ENCODE measurements at regions not wholly inside any gene's neighbourhood (a gene's known extent, or its start where the extent isn't known, plus 50 kb on each side); places are given as distances from the start of the nearest gene placed in this dataset.
A peak's percentile ranks its signal among the peaks of the same experiment; 100 is the strongest.

DNA sequence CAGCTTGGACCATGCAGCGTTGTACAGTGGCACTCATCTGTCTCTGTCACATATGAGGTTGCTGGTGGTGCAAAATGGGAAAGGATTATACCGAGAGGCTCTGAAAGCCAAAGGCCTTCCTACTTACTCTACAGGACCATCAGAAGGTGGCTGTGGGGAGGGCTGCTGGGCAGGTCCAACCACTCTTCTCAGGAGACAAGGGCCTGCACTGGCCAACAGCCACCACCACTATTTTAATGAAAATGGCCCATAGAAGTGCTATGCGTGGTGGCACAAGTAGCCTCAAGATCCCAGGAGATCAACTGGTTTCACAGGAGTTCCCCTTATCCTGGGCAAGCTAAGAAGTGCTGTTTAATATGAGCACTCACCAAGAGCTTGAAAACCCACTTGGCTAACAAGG is 52.3 kb downstream of the MRPL57 start:
- WGBS, result 97% methylated on average over 3 of the region's 3 CpGs
- H3K27ac ChIP-seq (ENCODE audit: low read depth), result no peak overlapping the region
- H3K4me1 ChIP-seq (ENCODE audit: insufficient read depth), result no peaks in the 10 kb centered on the region
- DNase-seq (ENCODE audit: extremely low spot score), result no peak
- no peaks in the 10 kb centered on the region for H3K36me3 ChIP-seq (ENCODE audit: insufficient read depth)
- no peak overlapping the region for H3K4me3 ChIP-seq (ENCODE audit: low read depth, low read length)

DNA sequence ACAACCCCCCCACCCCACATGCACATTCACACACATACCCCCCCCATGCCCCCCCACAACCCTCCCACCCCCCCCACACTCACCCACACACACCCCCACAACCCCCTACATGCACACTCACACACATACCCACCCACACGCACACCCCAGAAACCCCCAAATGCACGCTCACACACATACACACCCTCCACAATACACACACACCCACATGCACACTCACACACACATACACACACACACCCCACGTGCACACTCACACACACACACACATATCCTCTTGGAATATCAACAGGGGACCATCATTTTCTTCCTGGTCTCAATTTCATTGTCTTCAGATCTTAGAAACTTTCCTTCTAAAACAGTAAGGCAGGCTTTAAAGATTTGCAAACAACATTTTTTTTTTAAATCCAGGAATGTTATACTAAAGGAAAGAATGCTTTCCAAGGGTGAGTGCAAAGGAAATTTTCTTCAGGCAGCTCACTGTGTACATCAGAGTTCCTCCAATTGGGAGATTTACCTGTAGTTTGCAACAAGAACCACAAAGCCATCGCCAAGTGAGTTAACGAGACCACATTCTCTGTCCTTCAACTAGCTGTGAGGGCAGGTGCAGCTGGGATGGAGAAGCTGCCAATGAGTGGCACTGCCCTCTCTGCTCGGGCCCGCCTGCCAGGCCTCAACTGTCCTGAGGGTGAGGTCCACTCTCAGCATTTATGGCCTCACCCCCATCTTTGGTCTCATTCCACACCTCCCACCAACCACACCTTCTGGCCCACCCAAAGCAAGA is 53.0 kb downstream of the MRPL57 start:
- H3K36me3 ChIP-seq (ENCODE audit: insufficient read depth), result no peaks in the 10 kb centered on the region
- WGBS, result 92% methylated on average over 7 of the region's 7 CpGs
- no peak for DNase-seq (ENCODE audit: extremely low spot score)

DNA sequence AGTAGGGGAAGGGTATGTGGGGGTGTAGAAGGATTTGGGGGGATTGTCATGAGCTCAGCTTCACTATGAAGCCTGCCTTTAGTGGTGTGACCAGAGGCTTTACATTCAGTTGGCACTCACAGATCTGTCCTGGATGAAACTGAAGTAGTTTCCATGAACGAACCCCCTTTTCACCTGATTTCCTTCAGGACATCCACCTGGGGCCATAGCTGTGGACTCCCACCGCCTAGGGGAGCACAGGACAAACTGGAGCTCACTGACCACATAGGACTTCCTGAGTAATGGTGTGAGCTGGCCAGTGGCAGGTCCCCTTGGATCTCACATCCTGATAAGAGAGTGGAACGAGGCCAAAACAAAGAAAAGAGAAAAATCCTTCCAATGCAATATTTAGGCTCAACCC is 54.1 kb downstream of the MRPL57 start:
- H3K36me3 ChIP-seq (ENCODE audit: insufficient read depth), result no peaks in the 10 kb centered on the region
- DNase-seq (ENCODE audit: extremely low spot score), result no peak
- no peak overlapping the region for H3K4me3 ChIP-seq (ENCODE audit: low read depth, low read length)
- no peaks in the 10 kb centered on the region for H3K4me1 ChIP-seq (ENCODE audit: insufficient read depth)
- WGBS, result 74% methylated on average over 3 of the region's 3 CpGs
- no peak overlapping the region for H3K27ac ChIP-seq (ENCODE audit: low read depth)

More for the DNA sequence above, 53.0 kb downstream of the MRPL57 start:
- H3K4me3 ChIP-seq (ENCODE audit: low read depth, low read length), result no peak overlapping the region
- H3K27ac ChIP-seq (ENCODE audit: low read depth), result no peak overlapping the region
- no peaks in the 10 kb centered on the region for H3K4me1 ChIP-seq (ENCODE audit: insufficient read depth)

DNA sequence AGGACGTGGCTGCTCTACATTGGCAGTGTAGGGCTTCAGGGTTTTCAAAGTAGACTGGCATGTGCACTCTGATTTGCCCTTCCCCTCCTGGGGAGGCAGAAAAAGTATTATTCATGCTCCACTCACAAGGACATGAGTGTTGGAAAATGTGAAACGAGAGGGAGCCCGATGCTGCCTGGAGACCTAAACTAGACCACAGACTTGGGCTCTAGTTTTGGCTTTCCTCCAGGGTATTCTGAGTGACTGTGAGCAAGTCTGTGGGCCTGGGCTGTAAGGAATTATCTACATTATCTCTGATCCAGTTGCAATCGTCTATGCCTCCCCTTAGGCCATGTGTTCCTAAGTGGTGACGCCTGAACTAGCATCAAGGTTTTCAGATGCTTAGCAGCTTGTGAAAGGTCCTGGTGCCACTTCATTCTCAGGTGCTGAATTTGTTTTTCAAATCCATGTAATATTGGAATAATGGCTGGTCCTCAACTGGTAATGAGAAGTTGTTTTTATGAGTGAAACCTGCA is 55.0 kb downstream of the MRPL57 start:
- no peak overlapping the region for H3K27ac ChIP-seq (ENCODE audit: low read depth)
- no peak for DNase-seq (ENCODE audit: extremely low spot score)
- 67% methylated on average over 5 of the region's 5 CpGs for WGBS

DNA sequence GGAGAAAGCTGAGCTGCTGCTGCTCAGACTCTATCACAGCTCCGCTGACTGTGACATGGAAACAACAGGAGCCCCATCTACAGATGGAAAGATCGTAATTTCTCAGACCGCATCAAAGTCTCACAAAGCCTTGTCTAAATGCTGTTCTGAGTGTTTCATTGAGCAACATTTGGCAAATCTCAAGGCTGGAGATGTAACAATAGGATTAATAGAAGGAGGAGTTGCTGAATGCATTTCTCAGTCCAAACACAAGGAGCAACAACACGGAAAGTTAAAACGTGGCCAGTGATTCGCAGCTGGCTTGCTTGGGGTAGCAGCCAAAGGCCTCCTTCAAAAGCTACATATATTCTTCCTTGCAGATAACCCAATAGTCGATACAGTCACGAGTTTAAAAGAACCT is 55.7 kb downstream of the MRPL57 start:
- WGBS, result 44% methylated on average over 8 of the region's 8 CpGs
- Histone ChIP-seq H3K4me3 (ENCODE audit: low read depth, low read length) (no peak overlapping the region), H3K36me3 (ENCODE audit: insufficient read depth) (no peaks in the 10 kb centered on the region), H3K4me1 (ENCODE audit: insufficient read depth) (no peaks in the 10 kb centered on the region), H3K27ac (ENCODE audit: low read depth) (no peak overlapping the region)
- DNase-seq (ENCODE audit: extremely low spot score), result no peak

More for the DNA sequence above, 55.0 kb downstream of the MRPL57 start:
- Histone ChIP-seq H3K4me3 (ENCODE audit: low read depth, low read length) (no peak overlapping the region), H3K36me3 (ENCODE audit: insufficient read depth) (no peaks in the 10 kb centered on the region), H3K4me1 (ENCODE audit: insufficient read depth) (no peaks in the 10 kb centered on the region)

DNA sequence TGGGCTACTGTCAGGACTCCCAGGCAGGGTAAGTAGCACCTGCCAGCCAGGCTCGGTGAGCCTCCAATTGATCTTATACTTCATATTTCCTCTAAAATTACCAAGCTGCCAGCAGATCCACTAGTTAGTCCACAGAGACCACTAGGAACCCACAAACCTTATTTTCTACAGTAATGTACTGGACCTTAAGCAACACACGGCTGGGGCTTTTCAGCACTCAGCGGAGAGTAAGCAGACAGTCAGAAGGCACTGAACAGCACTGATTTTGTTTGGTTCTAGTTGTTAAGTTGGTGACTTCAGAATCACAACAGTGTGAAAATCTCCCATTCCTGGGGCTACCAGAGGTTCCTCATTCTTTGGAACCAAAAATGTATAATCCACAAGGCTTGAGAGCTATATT is 56.1 kb downstream of the MRPL57 start:
- H3K4me1 ChIP-seq (ENCODE audit: insufficient read depth), result no peaks in the 10 kb centered on the region
- H3K4me3 ChIP-seq (ENCODE audit: low read depth, low read length), result no peak overlapping the region
- H3K27ac ChIP-seq (ENCODE audit: low read depth), result no peak overlapping the region
- WGBS, result 43% methylated on average over 3 of the region's 3 CpGs
- H3K36me3 ChIP-seq (ENCODE audit: insufficient read depth), result no peaks in the 10 kb centered on the region
- no peak for DNase-seq (ENCODE audit: extremely low spot score)

DNA sequence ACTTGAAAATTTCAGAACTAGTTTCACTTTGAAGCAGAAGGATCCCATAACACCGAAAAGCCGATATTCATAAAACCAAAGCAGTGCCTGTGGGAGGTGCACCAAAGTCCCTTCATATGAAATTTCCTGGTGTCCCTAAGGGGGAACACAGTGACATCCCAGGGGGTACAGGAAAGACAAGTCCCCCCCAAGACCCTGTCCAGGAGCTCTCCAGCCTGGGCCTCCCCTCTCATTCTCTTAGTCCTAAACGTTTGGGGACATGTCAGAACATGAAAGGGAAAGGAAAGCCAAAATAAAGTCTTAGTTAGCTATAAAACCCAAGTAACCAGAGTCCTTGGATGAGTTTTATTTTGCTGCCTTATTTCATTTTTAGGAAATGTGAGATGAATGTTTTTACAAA is 56.6 kb downstream of the MRPL57 start:
- Histone ChIP-seq H3K36me3 (ENCODE audit: insufficient read depth) (no peaks in the 10 kb centered on the region), H3K4me3 (ENCODE audit: low read depth, low read length) (no peak overlapping the region), H3K27ac (ENCODE audit: low read depth) (no peak overlapping the region), H3K4me1 (ENCODE audit: insufficient read depth) (no peaks in the 10 kb centered on the region)
- 52% methylated on average over 3 of the region's 3 CpGs for WGBS
- no peak for DNase-seq (ENCODE audit: extremely low spot score)

DNA sequence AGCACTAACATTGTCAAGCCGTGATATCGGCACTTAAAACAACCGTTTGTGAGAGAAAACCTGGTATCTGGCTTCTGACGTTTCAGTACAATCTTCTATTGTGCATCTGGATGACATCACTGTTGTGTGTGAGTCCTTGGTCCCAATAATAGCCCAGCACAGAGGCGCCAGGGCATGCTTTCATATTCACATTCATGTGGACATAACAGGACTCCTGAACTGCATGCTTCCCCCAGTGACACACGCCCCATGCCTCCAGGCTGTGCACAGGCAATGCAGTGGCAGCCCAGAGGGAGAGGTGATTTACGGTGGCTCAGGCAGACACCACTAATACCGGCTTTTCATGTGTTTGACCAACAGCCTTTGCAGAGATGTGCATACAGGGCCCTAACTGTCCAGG is 58.1 kb downstream of the MRPL57 start:
- Histone ChIP-seq H3K4me1 (ENCODE audit: insufficient read depth) (no peaks in the 10 kb centered on the region), H3K4me3 (ENCODE audit: low read depth, low read length) (no peak overlapping the region), H3K36me3 (ENCODE audit: insufficient read depth) (no peaks in the 10 kb centered on the region), H3K27ac (ENCODE audit: low read depth) (no peak overlapping the region)
- WGBS, result 23% methylated on average over 8 of the region's 8 CpGs
- peak; percentile 17 for DNase-seq (ENCODE audit: extremely low spot score)

DNA sequence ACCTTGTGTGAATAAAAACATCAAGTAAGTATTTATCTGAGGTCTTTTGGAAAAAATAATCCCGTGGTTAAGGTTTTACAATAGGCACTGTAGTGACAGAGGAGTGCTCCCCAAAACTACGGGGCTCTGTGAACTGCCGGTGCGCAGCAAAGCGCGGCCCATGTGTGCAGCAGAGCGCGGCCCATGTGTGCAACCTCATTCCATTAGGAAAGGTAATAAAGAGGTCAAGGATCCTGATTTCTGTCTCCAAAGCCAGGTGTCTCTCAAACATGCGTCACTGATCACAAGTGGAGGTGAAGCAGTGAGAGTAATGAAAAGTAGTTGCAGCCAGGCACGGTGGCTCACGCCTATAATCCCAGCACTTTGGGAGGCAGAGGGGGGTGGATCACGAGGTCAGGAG is 58.7 kb downstream of the MRPL57 start:
- H3K36me3 ChIP-seq (ENCODE audit: insufficient read depth), result no peaks in the 10 kb centered on the region
- WGBS, result 77% methylated on average over 12 of the region's 12 CpGs
- no peak overlapping the region for H3K4me3 ChIP-seq (ENCODE audit: low read depth, low read length)
- no peaks in the 10 kb centered on the region for H3K4me1 ChIP-seq (ENCODE audit: insufficient read depth)
- no peak overlapping the region for H3K27ac ChIP-seq (ENCODE audit: low read depth)
- no peak for DNase-seq (ENCODE audit: extremely low spot score)

DNA sequence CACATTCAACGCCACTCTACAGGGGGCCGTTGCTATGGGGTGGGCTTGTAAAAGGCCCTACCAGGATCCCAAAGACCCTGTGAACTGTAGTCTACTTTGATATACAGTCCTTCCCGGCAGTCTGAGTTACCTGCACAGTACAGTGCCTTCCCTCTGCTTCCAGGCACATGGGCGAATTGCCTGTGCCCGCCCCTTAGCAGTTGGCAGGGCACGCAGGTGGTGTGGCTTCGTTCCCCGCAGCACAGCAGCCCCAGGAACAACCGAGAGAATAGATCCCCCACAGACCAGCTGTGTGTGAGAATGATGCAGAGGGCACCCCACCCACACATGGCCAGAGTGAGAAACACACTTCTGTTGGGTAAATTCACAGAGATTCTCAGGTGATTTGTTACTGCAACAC is 60.6 kb downstream of the MRPL57 start:
- Histone ChIP-seq H3K4me1 (ENCODE audit: insufficient read depth) (no peaks in the 10 kb centered on the region), H3K27ac (ENCODE audit: low read depth) (no peak overlapping the region), H3K4me3 (ENCODE audit: low read depth, low read length) (no peak overlapping the region), H3K36me3 (ENCODE audit: insufficient read depth) (no peaks in the 10 kb centered on the region)
- whole genome bisulfite sequencing, result 77% methylated on average over 9 of the region's 9 CpGs
- DNase-seq (ENCODE audit: extremely low spot score), result no peak

DNA sequence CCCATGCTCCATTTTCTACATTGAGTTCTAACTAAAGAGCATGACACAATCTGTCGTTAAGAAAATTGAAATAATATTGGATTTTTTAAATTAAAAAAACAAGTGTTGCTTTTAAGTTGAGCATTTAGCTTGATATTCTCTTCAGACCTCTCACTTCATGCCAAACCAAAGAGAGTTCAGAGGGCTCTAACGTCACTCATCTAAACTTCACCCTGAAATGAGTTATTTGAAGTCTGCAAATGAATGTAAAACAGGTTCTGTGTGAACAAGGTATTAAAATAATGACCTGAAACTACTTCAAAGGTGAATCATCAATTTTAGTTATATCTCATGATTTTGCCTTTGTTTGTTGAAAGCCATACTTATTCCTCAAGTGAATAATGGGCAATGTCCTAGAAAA is 61.8 kb downstream of the MRPL57 start:
- Histone ChIP-seq H3K36me3 (ENCODE audit: insufficient read depth) (no peaks in the 10 kb centered on the region), H3K4me1 (ENCODE audit: insufficient read depth) (no peaks in the 10 kb centered on the region), H3K4me3 (ENCODE audit: low read depth, low read length) (no peak overlapping the region), H3K27ac (ENCODE audit: low read depth) (no peak overlapping the region)
- WGBS, result 44% methylated on average over 2 of the region's 2 CpGs
- no peak for DNase-seq (ENCODE audit: extremely low spot score)

DNA sequence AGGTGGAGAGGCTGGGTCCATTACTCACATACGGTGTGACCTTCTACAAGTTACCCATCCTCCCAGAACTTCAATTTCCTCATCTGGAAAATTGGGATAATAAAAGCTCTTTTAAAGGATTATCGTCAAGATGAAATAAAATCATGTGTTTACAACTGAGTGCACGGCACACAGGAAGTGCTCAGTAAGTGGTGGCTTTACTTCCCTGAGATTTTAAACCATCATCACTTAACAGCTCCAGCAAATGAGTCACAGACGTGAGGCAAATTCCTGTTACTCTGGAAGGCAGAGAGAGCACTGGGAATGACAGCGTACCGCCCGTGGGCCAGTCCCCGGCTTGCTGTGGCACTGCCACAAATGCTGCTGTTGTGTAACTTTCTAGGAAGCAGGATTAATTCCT is 64.1 kb downstream of the MRPL57 start:
- DNase-seq (ENCODE audit: extremely low spot score), result no peak
- WGBS, result 26% methylated on average over 8 of the region's 8 CpGs

DNA sequence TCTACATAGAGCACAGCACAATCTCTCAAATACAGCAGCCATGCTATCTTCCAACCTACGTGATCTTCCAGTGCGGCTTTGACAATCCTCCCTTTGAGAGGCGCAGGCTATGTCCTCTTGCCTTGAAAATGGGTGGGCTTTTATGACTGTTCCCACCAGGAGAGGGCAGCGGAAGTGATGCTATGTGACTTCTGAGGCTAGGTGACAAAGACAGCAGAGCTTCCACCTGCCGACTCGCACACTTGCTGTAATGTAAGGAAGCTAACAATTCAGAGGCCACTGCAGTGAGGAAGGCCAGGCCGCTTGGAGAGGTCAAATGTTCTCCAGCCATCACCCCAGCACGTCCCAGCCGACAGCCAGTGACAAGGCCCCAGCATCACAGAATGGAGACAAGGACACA is 65.8 kb downstream of the MRPL57 start:
- WGBS, result 89% methylated on average over 9 of the region's 9 CpGs
- H3K36me3 ChIP-seq (ENCODE audit: insufficient read depth), result no peaks in the 10 kb centered on the region
- H3K27ac ChIP-seq (ENCODE audit: low read depth), result no peak overlapping the region
- no peak overlapping the region for H3K4me3 ChIP-seq (ENCODE audit: low read depth, low read length)
- H3K4me1 ChIP-seq (ENCODE audit: insufficient read depth), result no peaks in the 10 kb centered on the region
- no peak for DNase-seq (ENCODE audit: extremely low spot score)

More for the DNA sequence above, 64.1 kb downstream of the MRPL57 start:
- H3K27ac ChIP-seq (ENCODE audit: low read depth), result no peak overlapping the region
- H3K4me3 ChIP-seq (ENCODE audit: low read depth, low read length), result no peak overlapping the region
- H3K4me1 ChIP-seq (ENCODE audit: insufficient read depth), result no peaks in the 10 kb centered on the region
- H3K36me3 ChIP-seq (ENCODE audit: insufficient read depth), result no peaks in the 10 kb centered on the region

DNA sequence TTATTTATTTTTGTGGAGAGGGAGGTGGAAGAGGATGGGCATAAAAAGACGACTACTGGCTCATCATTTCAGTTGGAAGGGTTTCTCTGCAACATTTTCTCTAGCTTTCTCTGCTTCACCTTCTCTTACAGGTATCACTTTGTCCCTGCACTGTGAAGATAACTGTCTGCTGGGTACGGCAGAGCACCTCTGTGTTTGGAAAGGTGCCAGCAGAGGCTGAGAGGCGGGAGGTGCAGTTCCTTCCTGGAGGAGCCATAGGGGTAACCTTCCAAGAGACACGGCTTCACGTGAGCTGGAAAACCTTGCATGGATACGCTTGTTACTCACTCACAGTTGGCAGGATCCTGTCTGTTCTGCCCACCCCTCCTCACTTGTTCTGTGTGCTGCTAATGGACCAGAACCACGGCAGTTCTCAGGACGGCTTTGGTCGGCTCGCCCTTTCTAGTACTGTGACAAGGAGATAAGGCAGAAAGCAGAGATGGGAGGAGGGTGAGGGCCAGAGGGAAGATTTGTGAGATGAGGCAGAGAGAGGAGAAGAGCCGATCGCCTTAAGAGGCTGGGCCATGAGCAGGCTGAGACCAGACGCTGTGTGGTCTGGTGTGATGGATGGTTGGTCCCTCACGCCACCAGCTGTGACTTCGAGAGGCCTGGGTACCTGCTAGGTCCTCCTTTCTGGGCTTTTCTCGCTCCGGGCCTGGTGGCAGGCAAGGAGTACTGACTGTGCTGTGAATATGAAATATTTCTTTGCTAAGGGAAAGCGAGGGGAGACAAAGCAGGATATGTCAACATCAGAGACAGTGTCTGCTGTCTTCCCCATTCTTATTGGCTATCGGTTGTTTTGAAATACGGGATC is 66.8 kb downstream of the MRPL57 start:
- Histone ChIP-seq H3K36me3 (ENCODE audit: insufficient read depth) (no peaks in the 10 kb centered on the region), H3K4me1 (ENCODE audit: insufficient read depth) (no peaks in the 10 kb centered on the region), H3K4me3 (ENCODE audit: low read depth, low read length) (no peak overlapping the region), H3K27ac (ENCODE audit: low read depth) (no peak overlapping the region)
- WGBS, result 36% methylated on average over 20 of the region's 20 CpGs
- no peak for DNase-seq (ENCODE audit: extremely low spot score)

Data from urinary bladder (tissue), 3 donors.